Tibial nerve (tissue), 4 donors: ENCODE measurements at regions not wholly inside any gene's neighbourhood (a gene's known extent, or its start where the extent isn't known, plus 50 kb on each side); places are given as distances from the start of the nearest gene placed in this dataset.

Source experiments
- DNase-seq, 2 donors: peaks; one replicate each; pipeline ENCODE4 v3.0.0-alpha.2; 2019; ENCODE audit warnings: low spot score in 2 of 2
- H3K27ac ChIP-seq, 4 donors: fragments of 200-600 bp; sonication (generic) in 3 of 4; one replicate each; pipeline ENCODE4 v1.5.1; 2017 to 2019; ENCODE audit warnings: mild to moderate bottlenecking in 1 of 4
- H3K27me3 ChIP-seq, 2 donors: fragments of 200-600 bp; sonication (generic) in 1 of 2; one replicate each; pipeline versions ENCODE4 v1.5.1 to v1.6.0; 2017 to 2019
- H3K36me3 ChIP-seq, 3 donors: fragments of 200-600 bp; sonication (generic); one replicate each; pipeline ENCODE4 v1.5.1; 2018 to 2019
- H3K4me1 ChIP-seq, 4 donors: fragments of 200-600 bp; sonication (generic) in 3 of 4; one replicate each; pipeline ENCODE4 v1.5.1; 2017 to 2019
- H3K4me3 ChIP-seq, 4 donors: fragments of 200-600 bp; sonication (generic) in 3 of 4; one replicate each; pipeline ENCODE4 v1.5.1; 2017 to 2019; ENCODE audit warnings: mild to moderate bottlenecking in 1 of 4, moderate library complexity in 1 of 4
- H3K9me3 ChIP-seq, 4 donors: fragments of 200-600 bp; sonication (generic) in 3 of 4; one replicate each; pipeline ENCODE4 v1.5.1; 2017 to 2019
- EP300 ChIP-seq, 2 donors: sonication (generic); formaldehyde crosslinking; IDR thresholded peaks; one replicate each; pipeline ENCODE4 v1.6.1; 2017; ENCODE audit warnings: antibody characterized with exemption in 2 of 2, mild to moderate bottlenecking in 1 of 2
- POLR2A ChIP-seq, 2 donors: fragments of 450-650 bp; IDR thresholded peaks; one replicate each; pipeline ENCODE4 v1.6.1; 2017; ENCODE audit warnings: antibody characterized with exemption in 2 of 2, mild to moderate bottlenecking in 2 of 2, moderate library complexity in 2 of 2
- WGBS, 2 donors: methylation state at CpG; one replicate each; pipeline ENCODE4 v1.1.5; 2018; 5-methylcytosine and 5-hydroxymethylcytosine counted together
- TF ChIP-seq, protein P1 (sequence below), 5 experiments: fragments of 200-600 bp in 3 of 5; fragments of 450-650 bp in 2 of 5; sonication (generic) in 3 of 5; IDR thresholded peaks; one replicate each; pipeline ENCODE4 v1.5.1; 2016 to 2019; ENCODE audit warnings: antibody characterized with exemption in 5 of 5, mild to moderate bottlenecking in 3 of 5, moderate library complexity in 2 of 5

- no peaks in the 10 kb centered on the region for H3K36me3 ChIP-seq
- TF ChIP-seq POLR2A (IDR thresholded peaks at IDR 0.05), result no peak
- TF ChIP-seq, protein P1, sequence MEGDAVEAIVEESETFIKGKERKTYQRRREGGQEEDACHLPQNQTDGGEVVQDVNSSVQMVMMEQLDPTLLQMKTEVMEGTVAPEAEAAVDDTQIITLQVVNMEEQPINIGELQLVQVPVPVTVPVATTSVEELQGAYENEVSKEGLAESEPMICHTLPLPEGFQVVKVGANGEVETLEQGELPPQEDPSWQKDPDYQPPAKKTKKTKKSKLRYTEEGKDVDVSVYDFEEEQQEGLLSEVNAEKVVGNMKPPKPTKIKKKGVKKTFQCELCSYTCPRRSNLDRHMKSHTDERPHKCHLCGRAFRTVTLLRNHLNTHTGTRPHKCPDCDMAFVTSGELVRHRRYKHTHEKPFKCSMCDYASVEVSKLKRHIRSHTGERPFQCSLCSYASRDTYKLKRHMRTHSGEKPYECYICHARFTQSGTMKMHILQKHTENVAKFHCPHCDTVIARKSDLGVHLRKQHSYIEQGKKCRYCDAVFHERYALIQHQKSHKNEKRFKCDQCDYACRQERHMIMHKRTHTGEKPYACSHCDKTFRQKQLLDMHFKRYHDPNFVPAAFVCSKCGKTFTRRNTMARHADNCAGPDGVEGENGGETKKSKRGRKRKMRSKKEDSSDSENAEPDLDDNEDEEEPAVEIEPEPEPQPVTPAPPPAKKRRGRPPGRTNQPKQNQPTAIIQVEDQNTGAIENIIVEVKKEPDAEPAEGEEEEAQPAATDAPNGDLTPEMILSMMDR (IDR thresholded peaks at IDR 0.05), result no peak
- no peak for TF ChIP-seq EP300 (IDR thresholded peaks at IDR 0.05)
Measured at GRCh38 chr4:149029056-149029651, 586.9 kb upstream of the NR3C2 start.

DNA sequence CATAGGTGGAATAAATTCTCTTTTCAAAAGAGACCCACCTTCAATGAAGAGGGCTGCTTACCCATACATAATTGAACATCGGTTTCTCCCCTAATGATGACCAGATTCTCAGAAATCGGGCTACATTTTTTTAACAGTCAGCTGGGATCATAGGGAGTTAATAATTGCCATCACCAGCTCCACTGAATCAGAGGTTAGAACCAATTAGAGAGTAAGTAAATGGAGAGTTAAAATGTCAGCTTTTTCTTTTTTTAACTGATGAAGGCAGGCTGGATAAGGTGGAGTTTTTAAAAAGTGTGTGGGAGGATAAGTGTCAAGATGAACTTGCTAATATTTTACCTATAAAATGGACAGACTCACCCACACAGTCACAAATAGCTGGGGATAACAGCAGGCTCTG lies 584.5 kb upstream of the NR3C2 start:
- no peak for TF ChIP-seq EP300 (IDR thresholded peaks at IDR 0.05)
- 71 to 77% methylated on average over 2 of the region's 2 CpGs for WGBS, 2 donors
- DNase-seq, result no peak
- H3K4me3 ChIP-seq, result no peak overlapping the region
- no peaks in the 10 kb centered on the region for H3K36me3 ChIP-seq
- H3K27me3 ChIP-seq, result no peaks in the 10 kb centered on the region
- no peaks in the 10 kb centered on the region for H3K9me3 ChIP-seq
- H3K4me1 ChIP-seq, result no peaks in the 10 kb centered on the region
- H3K27ac ChIP-seq, result no peak overlapping the region

More at GRCh38 chr4:149029056-149029651, 586.9 kb upstream of the NR3C2 start:
- Histone ChIP-seq H3K9me3 (no peaks in the 10 kb centered on the region), H3K4me3 (no peak overlapping the region), H3K27ac (no peak overlapping the region), H3K4me1 (no peaks in the 10 kb centered on the region), H3K27me3 (no peaks in the 10 kb centered on the region)
- WGBS, 2 donors, result 74 to 76% methylated on average over 4 of the region's 4 CpGs
- DNase-seq, result no peak

GRCh38 chr4:149017002-149017734 lies 575.0 kb upstream of the NR3C2 start:
- WGBS, 2 donors, result 74 to 81% methylated on average over 6 of the region's 6 CpGs
- Histone ChIP-seq H3K9me3 (no peaks in the 10 kb centered on the region), H3K27ac (no peak overlapping the region), H3K4me1 (no peaks in the 10 kb centered on the region), H3K4me3 (no peak overlapping the region), H3K36me3 (no peaks in the 10 kb centered on the region), H3K27me3 (no peaks in the 10 kb centered on the region)
- DNase-seq, result no peak
- TF ChIP-seq, protein P1 (IDR thresholded peaks at IDR 0.05), result no peak
- no peak for TF ChIP-seq EP300 (IDR thresholded peaks at IDR 0.05)
- TF ChIP-seq POLR2A (IDR thresholded peaks at IDR 0.05), result no peak

- WGBS, 2 donors, result 63 to 68% methylated on average over 2 of the region's 2 CpGs
- Histone ChIP-seq H3K27me3 (no peaks in the 10 kb centered on the region), H3K9me3 (no peaks in the 10 kb centered on the region), H3K4me1 (no peaks in the 10 kb centered on the region), H3K27ac (no peak overlapping the region), H3K4me3 (no peak overlapping the region), H3K36me3 (no peaks in the 10 kb centered on the region)
- no peak for TF ChIP-seq POLR2A (IDR thresholded peaks at IDR 0.05)
- TF ChIP-seq EP300 (IDR thresholded peaks at IDR 0.05), result no peak
- TF ChIP-seq, protein P1 (IDR thresholded peaks at IDR 0.05), result no peak
- no peak for DNase-seq
Measured at GRCh38 chr4:149009223-149009622, 567.0 kb upstream of the NR3C2 start.

DNA sequence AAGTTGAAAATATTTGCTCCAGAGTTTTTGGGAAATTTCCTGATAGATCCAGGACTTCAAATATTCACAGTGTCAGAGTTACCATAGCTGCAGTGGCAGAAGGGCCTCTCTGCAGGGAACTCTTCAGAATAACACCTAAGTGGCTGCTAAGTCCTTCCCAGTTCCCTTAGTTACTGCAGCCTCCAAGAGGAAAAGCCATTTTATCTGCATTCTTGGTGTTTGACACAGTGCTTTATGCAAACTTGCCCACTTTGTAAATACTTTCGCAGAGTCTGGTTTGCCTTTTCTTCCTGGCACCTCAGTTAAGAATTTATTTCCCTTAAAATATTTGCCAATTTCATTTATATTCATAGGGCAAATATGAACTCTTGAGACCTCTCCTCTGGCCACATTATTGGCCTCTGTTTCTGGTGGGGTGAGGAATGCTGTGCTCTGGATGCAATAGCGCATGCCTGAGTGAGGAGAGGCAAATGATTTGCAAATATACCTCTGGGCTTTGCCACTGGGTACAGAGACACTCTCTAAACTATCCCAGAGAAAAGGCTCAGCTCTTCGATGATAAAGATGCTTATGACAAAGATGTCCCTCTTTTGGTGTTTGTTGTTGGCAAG lies 566.3 kb upstream of the NR3C2 start:
- DNase-seq, result no peak
- Histone ChIP-seq H3K36me3 (no peaks in the 10 kb centered on the region), H3K9me3 (no peaks in the 10 kb centered on the region), H3K27ac (no peak overlapping the region), H3K4me3 (no peak overlapping the region), H3K4me1 (no peaks in the 10 kb centered on the region), H3K27me3 (no peaks in the 10 kb centered on the region)
- TF ChIP-seq, protein P1 (IDR thresholded peaks at IDR 0.05), result no peak
- TF ChIP-seq POLR2A (IDR thresholded peaks at IDR 0.05) (no peak), EP300 (IDR thresholded peaks at IDR 0.05) (no peak)
- WGBS, 2 donors, result 76 to 78% methylated on average over 3 of the region's 3 CpGs
